HG03066 (cell line): ENCODE measurements at regions not wholly inside any gene's neighbourhood (a gene's known extent, or its start where the extent isn't known, plus 50 kb on each side); places are given as distances from the start of the nearest gene placed in this dataset.

Experiments used
- ATAC-seq: cut with Tn5 transposase; IDR thresholded peaks from one replicate; pipeline ENCODE4 v1.9.1; 2021; ENCODE audit warnings: low read depth; ENCODE audit not compliant: unreplicated experiment

- ATAC-seq: no peak
Observed at GRCh38 chr7:17474724-17475344, 176.4 kb downstream of the AHR start.

- ATAC-seq: no peak
Observed at GRCh38 chr7:17477182-17477581, 178.7 kb downstream of the AHR start.

- no peak for ATAC-seq
Observed at GRCh38 chr7:17481118-17481517, 182.7 kb downstream of the AHR start.

- no peak for ATAC-seq
Observed at GRCh38 chr7:17485368-17485767, 186.9 kb downstream of the AHR start.

GRCh38 chr7:17485904-17486303 lies 187.5 kb downstream of the AHR start:
- ATAC-seq: no peak

GRCh38 chr7:17486835-17487234 lies 188.4 kb downstream of the AHR start:
- ATAC-seq: no peak

- no peak for ATAC-seq
Observed at GRCh38 chr7:17487343-17487742, 188.9 kb downstream of the AHR start.

GRCh38 chr7:17488829-17489228 lies 190.4 kb downstream of the AHR start:
- ATAC-seq: no peak

GRCh38 chr7:17489961-17490360 lies 191.5 kb downstream of the AHR start:
- ATAC-seq: no peak

GRCh38 chr7:17490825-17491224 lies 192.4 kb downstream of the AHR start:
- no peak for ATAC-seq

- no peak for ATAC-seq
Observed at GRCh38 chr7:17492437-17492836, 194.0 kb downstream of the AHR start.

GRCh38 chr7:17493446-17493845 lies 195.0 kb downstream of the AHR start:
- ATAC-seq: no peak

- no peak for ATAC-seq
Observed at GRCh38 chr7:17495655-17496394, 197.4 kb downstream of the AHR start.

- no peak for ATAC-seq
Observed at GRCh38 chr7:17497136-17497535, 198.7 kb downstream of the AHR start.

- ATAC-seq: no peak
Observed at GRCh38 chr7:17497549-17498167, 199.2 kb downstream of the AHR start.

- no peak for ATAC-seq
Observed at GRCh38 chr7:17498230-17498629, 199.8 kb downstream of the AHR start.

GRCh38 chr7:17500736-17501135 lies 202.3 kb downstream of the AHR start:
- ATAC-seq: no peak

- no peak for ATAC-seq
Observed at GRCh38 chr7:17501441-17502212, 203.2 kb downstream of the AHR start.

GRCh38 chr7:17502213-17503060 lies 204.0 kb downstream of the AHR start:
- ATAC-seq: no peak

GRCh38 chr7:17506095-17506494 lies 207.6 kb downstream of the AHR start:
- no peak for ATAC-seq
